GM18505 (cell line): ENCODE measurements at regions not wholly inside any gene's neighbourhood (a gene's known extent, or its start where the extent isn't known, plus 50 kb on each side); places are given as distances from the start of the nearest gene placed in this dataset.

Experiments
- ATAC-seq: cut with Tn5 transposase; IDR thresholded peaks from one replicate; pipeline ENCODE4 v1.9.1; 2021; ENCODE audit not compliant: unreplicated experiment
- POLR2A ChIP-seq: IDR thresholded peaks from 4 replicates; pipeline ENCODE4 v1.6.1; 2011; ENCODE audit warnings: borderline replicate concordance; ENCODE audit not compliant: insufficient read depth, insufficient read length; ENCODE audit errors: extremely low read depth

- no peak for TF ChIP-seq POLR2A
- ATAC-seq = no peak
Measured at GRCh38 chr10:104505521-104506042, 135.5 kb upstream of the SORCS3 start.

- no peak for ATAC-seq
- no peak for TF ChIP-seq POLR2A
Measured at GRCh38 chr10:104509981-104510380, 131.1 kb upstream of the SORCS3 start.

GRCh38 chr10:104510644-104511043, 130.4 kb upstream of the SORCS3 start:
- TF ChIP-seq POLR2A = no peak

GRCh38 chr10:104512800-104513199, 128.3 kb upstream of the SORCS3 start:
- TF ChIP-seq POLR2A = no peak
- ATAC-seq = no peak

More at GRCh38 chr10:104510644-104511043, 130.4 kb upstream of the SORCS3 start:
- no peak for ATAC-seq

GRCh38 chr10:104515678-104516199, 125.4 kb upstream of the SORCS3 start:
- TF ChIP-seq POLR2A = no peak
- no peak for ATAC-seq

GRCh38 chr10:104516986-104517385, 124.1 kb upstream of the SORCS3 start:
- ATAC-seq = no peak
- no peak for TF ChIP-seq POLR2A

GRCh38 chr10:104517946-104518345, 123.1 kb upstream of the SORCS3 start:
- TF ChIP-seq POLR2A = no peak
- no peak for ATAC-seq

GRCh38 chr10:104518891-104519290, 122.2 kb upstream of the SORCS3 start:
- TF ChIP-seq POLR2A = no peak
- no peak for ATAC-seq

GRCh38 chr10:104520653-104521052, 120.4 kb upstream of the SORCS3 start:
- no peak for ATAC-seq
- TF ChIP-seq POLR2A = no peak

- no peak for TF ChIP-seq POLR2A
- ATAC-seq = no peak
Measured at GRCh38 chr10:104521901-104522694, 119.0 kb upstream of the SORCS3 start.

GRCh38 chr10:104526188-104526587, 114.9 kb upstream of the SORCS3 start:
- TF ChIP-seq POLR2A = no peak
- ATAC-seq = no peak

- no peak for ATAC-seq
- TF ChIP-seq POLR2A = no peak
Measured at GRCh38 chr10:104527013-104527412, 114.1 kb upstream of the SORCS3 start.

GRCh38 chr10:104540181-104540580, 100.9 kb upstream of the SORCS3 start:
- TF ChIP-seq POLR2A = no peak
- no peak for ATAC-seq

GRCh38 chr10:104541820-104542219, 99.3 kb upstream of the SORCS3 start:
- TF ChIP-seq POLR2A = no peak

More at GRCh38 chr10:104541820-104542219, 99.3 kb upstream of the SORCS3 start:
- ATAC-seq = no peak
